Jurkat, Clone E6-1 (cell line): ENCODE measurements at regions not wholly inside any gene's neighbourhood (a gene's known extent, or its start where the extent isn't known, plus 50 kb on each side); places are given as distances from the start of the nearest gene placed in this dataset.

ENCODE experiments used
- DNase-seq: peaks from one replicate; pipeline ENCODE4 v3.0.0-alpha.2; 2011; ENCODE audit warnings: low read depth, low spot score
- H3K4me3 ChIP-seq: 2 replicates; pipeline ENCODE4 v1.5.1; 2011; ENCODE audit warnings: mild to moderate bottlenecking, low read length, control low read depth, moderate library complexity

- no peak overlapping the region for H3K4me3 ChIP-seq
- no peak for DNase-seq
These were observed 186.6 kb upstream of the NRP1 start for GRCh38 chr10:33521062-33521461.

- no peak overlapping the region for H3K4me3 ChIP-seq
- no peak for DNase-seq
These were observed 185.8 kb upstream of the NRP1 start for GRCh38 chr10:33520223-33520622.

GRCh38 chr10:33519130-33519860 lies 184.8 kb upstream of the NRP1 start:
- DNase-seq, result no peak
- no peak overlapping the region for H3K4me3 ChIP-seq

- H3K4me3 ChIP-seq, result no peak overlapping the region
- DNase-seq, result no peak
These were observed 175.7 kb upstream of the NRP1 start for GRCh38 chr10:33510206-33510605.

- H3K4me3 ChIP-seq, result no peak overlapping the region
- no peak for DNase-seq
These were observed 174.9 kb upstream of the NRP1 start for GRCh38 chr10:33509231-33509831.

GRCh38 chr10:33507662-33508425 lies 173.4 kb upstream of the NRP1 start:
- no peak for DNase-seq
- no peak overlapping the region for H3K4me3 ChIP-seq

- DNase-seq, result no peak
- no peak overlapping the region for H3K4me3 ChIP-seq
These were observed 172.6 kb upstream of the NRP1 start for GRCh38 chr10:33506838-33507661.

- DNase-seq, result no peak
These were observed 171.9 kb upstream of the NRP1 start for GRCh38 chr10:33506391-33506790.

GRCh38 chr10:33501161-33501560 lies 166.7 kb upstream of the NRP1 start:
- DNase-seq, result no peak
- H3K4me3 ChIP-seq, result no peak overlapping the region

More at GRCh38 chr10:33506391-33506790, 171.9 kb upstream of the NRP1 start:
- no peak overlapping the region for H3K4me3 ChIP-seq

GRCh38 chr10:33498391-33498891 lies 164.0 kb upstream of the NRP1 start:
- H3K4me3 ChIP-seq, result no peak overlapping the region

GRCh38 chr10:33497338-33497737 lies 162.9 kb upstream of the NRP1 start:
- no peak for DNase-seq
- no peak overlapping the region for H3K4me3 ChIP-seq

More at GRCh38 chr10:33498391-33498891, 164.0 kb upstream of the NRP1 start:
- DNase-seq, result no peak

- H3K4me3 ChIP-seq, result no peak overlapping the region
- DNase-seq, result no peak
These were observed 161.6 kb upstream of the NRP1 start for GRCh38 chr10:33496096-33496495.

- DNase-seq, result no peak
- no peak overlapping the region for H3K4me3 ChIP-seq
These were observed 160.3 kb upstream of the NRP1 start for GRCh38 chr10:33494694-33495265.

GRCh38 chr10:33493978-33494377 lies 159.5 kb upstream of the NRP1 start:
- no peak overlapping the region for H3K4me3 ChIP-seq
- DNase-seq, result no peak

GRCh38 chr10:33493497-33493896 lies 159.0 kb upstream of the NRP1 start:
- H3K4me3 ChIP-seq, result no peak overlapping the region
- no peak for DNase-seq

GRCh38 chr10:33492701-33493345 lies 158.4 kb upstream of the NRP1 start:
- no peak overlapping the region for H3K4me3 ChIP-seq
- DNase-seq, result no peak

GRCh38 chr10:33489501-33490176 lies 155.2 kb upstream of the NRP1 start:
- H3K4me3 ChIP-seq, result no peak overlapping the region
- no peak for DNase-seq
